GM12878 (cell line): ENCODE measurements at regions not wholly inside any gene's neighbourhood (a gene's known extent, or its start where the extent isn't known, plus 50 kb on each side); places are given as distances from the start of the nearest gene placed in this dataset.
A peak's percentile ranks its signal among the peaks of the same experiment; 100 is the strongest.

Experiments used
- ATAC-seq: fragments of 200-7000 bp; cut with Tn5 transposase; 3 replicates; pipeline ENCODE4 v1.9.1; 2020; ENCODE audit warnings: mild to moderate bottlenecking, moderate library complexity
- BruUV-seq: library from RNA; stranded (reverse); fragments of 400-500 nt; replicated peaks from 2 replicates; lab custom pipeline; 2021; lab: Mats Ljungman, UMichigan
- CTCF ChIA-PET: fragments of 300-600 bp; sonication (Branson Sonifier 250); formaldehyde crosslinking; extraction: SDS; loops from one replicate; lab custom pipeline; 2021; ENCODE audit warnings: inconsistent platforms; lab: Yijun Ruan, JAX
- POLR2A ChIA-PET: fragments of 350-600 bp; formaldehyde crosslinking; extraction: SDS; loops from one replicate; lab custom pipeline; 2021; ENCODE audit warnings: inconsistent platforms; lab: Charles Lee
- RAD21 ChIA-PET: fragments of 300-600 bp; sonication (Branson Sonifier 250); formaldehyde crosslinking; loops from one replicate; lab custom pipeline; 2023; ENCODE audit warnings: antibody characterized with exemption; ENCODE audit not compliant: unreplicated experiment; lab: Charles Lee
- SMC1A ChIA-PET: fragments of 300-600 bp; sonication (Branson Sonifier 250); formaldehyde crosslinking; loops from one replicate; lab custom pipeline; 2023; ENCODE audit not compliant: unreplicated experiment, uncharacterized antibody; lab: Charles Lee
- DNase-seq: peaks from one replicate; pipeline ENCODE4 v3.0.0-alpha.2; 2011; ENCODE audit warnings: low read depth, low spot score
- FAIRE-seq: peaks from 3 replicates; lab custom pipeline; 2011; peaks lifted over from hg19 to GRCh38; lab: Jason Lieb, UNC
- H2AFZ ChIP-seq: 2 replicates; pipeline ENCODE4 v1.6.0; 2011; ENCODE audit warnings: low read depth, low read length, control low read depth; ENCODE audit not compliant: control insufficient read depth
- H3K27ac ChIP-seq: 2 replicates; pipeline ENCODE4 v1.5.1; 2011; ENCODE audit warnings: control low read depth; ENCODE audit not compliant: control insufficient read depth, insufficient read depth
- H3K27me3 ChIP-seq, 2 experiments: replicated peaks in 1 of 2; 2 replicates each; pipeline versions ENCODE4 v1.6.0 to v1.6.1; 2011; ENCODE audit warnings: low read length in 1 of 2; ENCODE audit not compliant: control insufficient read depth in 2 of 2, insufficient read depth in 2 of 2
- H3K36me3 ChIP-seq, 2 experiments: 2 replicates each; pipeline ENCODE4 v1.5.1; 2011; ENCODE audit warnings: low read length in 1 of 2; ENCODE audit not compliant: control insufficient read depth in 2 of 2, insufficient read depth in 2 of 2
- H3K4me1 ChIP-seq: 2 replicates; pipeline ENCODE4 v1.6.1; 2011; ENCODE audit warnings: mild to moderate bottlenecking, low read length, moderate library complexity, mixed read lengths; ENCODE audit not compliant: control insufficient read depth, insufficient read depth
- H3K4me2 ChIP-seq: 2 replicates; pipeline ENCODE4 v1.6.0; 2011; ENCODE audit warnings: control low read depth; ENCODE audit not compliant: control insufficient read depth, insufficient read depth
- H3K4me3 ChIP-seq: fragments of 200-600 bp; sonication (generic); 2 replicates; pipeline ENCODE4 v1.5.1; 2016
- H3K79me2 ChIP-seq: 2 replicates; pipeline ENCODE4 v1.6.0; 2011; ENCODE audit warnings: low read length; ENCODE audit not compliant: control insufficient read depth, insufficient read depth
- H3K9ac ChIP-seq: 2 replicates; pipeline ENCODE4 v1.8.0; 2011; ENCODE audit warnings: low read length, control low read depth, mixed read lengths; ENCODE audit not compliant: control insufficient read depth, insufficient read depth
- H3K9me3 ChIP-seq: replicated peaks from 3 replicates; pipeline ENCODE4 v1.5.1; 2011; ENCODE audit warnings: mild to moderate bottlenecking, low read length; ENCODE audit not compliant: control insufficient read depth, insufficient read depth
- H4K20me1 ChIP-seq: 2 replicates; pipeline ENCODE4 v1.6.0; 2011; ENCODE audit not compliant: control insufficient read depth, insufficient read depth
- CHD1 ChIP-seq: IDR thresholded peaks from 2 replicates; pipeline ENCODE4 v1.6.1; 2012; ENCODE audit warnings: low read depth, low read length, improper control_type of control experiment
- HDAC2 ChIP-seq: fragments of 200-600 bp; sonication (generic); IDR thresholded peaks from 2 replicates; pipeline ENCODE4 v1.6.1; 2017
- NR2C2 ChIP-seq: IDR thresholded peaks from 2 replicates; pipeline ENCODE4 v1.6.1; 2011; ENCODE audit warnings: borderline replicate concordance, low read depth; ENCODE audit not compliant: control insufficient read depth, insufficient read length
- ZNF207 ChIP-seq: fragments of 450-650 bp; IDR thresholded peaks from 2 replicates; pipeline ENCODE4 v1.6.1; 2014; ENCODE audit warnings: antibody characterized with exemption, mild to moderate bottlenecking, borderline replicate concordance
- ZNF217 ChIP-seq: fragments of 450-650 bp; IDR thresholded peaks from 2 replicates; pipeline ENCODE4 v1.6.1; 2017; ENCODE audit warnings: antibody characterized with exemption, mild to moderate bottlenecking
- ZNF24 ChIP-seq: fragments of 450-650 bp; IDR thresholded peaks from 2 replicates; pipeline ENCODE4 v1.6.1; 2017; ENCODE audit warnings: antibody characterized with exemption, mild to moderate bottlenecking
- WGBS: methylation state at CpG from one replicate; pipeline ENCODE4 v1.1.6; 2016; ENCODE audit warnings: low lambda C conversion rate; ENCODE audit not compliant: insufficient replicate concordance, insufficient coverage; ENCODE audit errors: missing lambda C conversion rate; 5-methylcytosine and 5-hydroxymethylcytosine counted together
- in situ Hi-C: fragments of 300-500 bp; cut with MboI; formaldehyde crosslinking; loops from 9 replicates; pipeline ENCODE4 v1.14.3; 2018; ENCODE audit warnings: mixed read lengths
- intact Hi-C: fragments of 100-400 bp; cut with micrococcal nuclease; formaldehyde crosslinking; loops from one replicate; pipeline ENCODE4 v1.14.2; 2022; ENCODE audit not compliant: unreplicated experiment
- TF ChIP-seq, protein P1 (sequence below): fragments of 450-650 bp; IDR thresholded peaks from 2 replicates; pipeline ENCODE4 v1.6.1; 2017; ENCODE audit warnings: mild to moderate bottlenecking, moderate library complexity
- TF ChIP-seq, protein P2 (sequence below): IDR thresholded peaks from 2 replicates; pipeline ENCODE4 v1.6.1; 2011; ENCODE audit warnings: borderline replicate concordance, low read depth, mild to moderate bottlenecking, moderate library complexity, low read length; ENCODE audit not compliant: insufficient read depth, poor library complexity, severe bottlenecking
- TF ChIP-seq, protein P3 (sequence below): fragments of 450-650 bp; IDR thresholded peaks from 2 replicates; pipeline ENCODE4 v1.6.1; 2017; ENCODE audit warnings: antibody characterized with exemption, mild to moderate bottlenecking, moderate library complexity
- TF ChIP-seq, protein P4 (sequence below): IDR thresholded peaks from 2 replicates; pipeline ENCODE4 v1.6.1; 2012; ENCODE audit warnings: low read depth, low read length, improper control_type of control experiment
- TF ChIP-seq, protein P5 (sequence below): IDR thresholded peaks from 2 replicates; pipeline ENCODE4 v1.6.1; 2012; ENCODE audit warnings: low read depth, low read length, improper control_type of control experiment

DNA sequence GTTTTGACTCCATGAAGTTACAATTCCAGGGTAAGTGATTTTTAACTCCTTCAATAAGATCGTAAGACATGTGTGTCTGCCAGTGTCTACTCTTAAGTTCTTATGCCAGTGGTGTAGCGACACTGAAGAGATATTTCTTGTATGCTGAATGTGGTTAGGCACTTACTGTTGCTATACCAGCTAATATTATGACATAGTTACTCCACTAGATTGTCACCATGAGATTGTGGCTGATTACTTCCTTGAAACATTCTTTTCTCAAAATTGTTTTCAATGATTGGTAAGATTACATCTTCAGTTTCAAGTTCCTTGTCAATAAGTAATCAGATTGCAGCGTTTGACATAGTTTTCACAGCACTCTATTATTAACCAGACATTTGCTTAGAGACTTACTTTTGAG, 60.6 kb upstream of the PAGE5 start:
- H4K20me1 ChIP-seq, result no peaks in the 10 kb centered on the region
- SMC1A ChIA-PET, result interaction anchor here (1.2 to 1.4 kb wide), 2 partner anchors 10 to 15 kb away, joined by 3 read pairs; no protein-coding TSS in a partner anchor
- H3K36me3 ChIP-seq, result no peaks in the 10 kb centered on the region; a peak in 1 of 4 replicates
- no peak overlapping the region for H3K9ac ChIP-seq
- intact Hi-C loops, result no loop called here
- H3K79me2 ChIP-seq, result no peaks in the 10 kb centered on the region
- BruUV-seq, result no TSS peak
- 15% methylated on average over 3 of the region's 3 CpGs for WGBS
- H2AFZ ChIP-seq, result no peak overlapping the region
- 0 out of 2 replicates have a peak overlapping the region, but pooled peaks have one; percentile 21 for H3K4me2 ChIP-seq
- no peak overlapping the region for H3K4me3 ChIP-seq
- DNase-seq (no peak), FAIRE-seq (no peak), ATAC-seq (no peak)
- H3K9me3 ChIP-seq, result no peaks in the 10 kb centered on the region
- H3K4me1 ChIP-seq, result no peaks in the 10 kb centered on the region
- no peaks in the 10 kb centered on the region for H3K27me3 ChIP-seq
- in situ Hi-C loops, result loop anchor here (25.0 kb wide), 3 partner anchors 103 to 1403 kb away; partner anchors contain the start of genes KLF8, PAGE3 and UBQLN2
- CTCF ChIA-PET, result no interaction called here
- POLR2A ChIA-PET, result interaction anchor here (0.6 kb wide), 1 partner anchor 11 kb away, joined by 3 read pairs; no protein-coding TSS in a partner anchor
- H3K27ac ChIP-seq, result no peak overlapping the region
- RAD21 ChIA-PET, result interaction anchor here (0.8 to 1.3 kb wide), 2 partner anchors 19 to 748 kb away, joined by 3 read pairs; no protein-coding TSS in a partner anchor
- no peak for TF ChIP-seq CHD1
- no peak for TF ChIP-seq ZNF207
- no peak for TF ChIP-seq HDAC2
- TF ChIP-seq, protein P1, sequence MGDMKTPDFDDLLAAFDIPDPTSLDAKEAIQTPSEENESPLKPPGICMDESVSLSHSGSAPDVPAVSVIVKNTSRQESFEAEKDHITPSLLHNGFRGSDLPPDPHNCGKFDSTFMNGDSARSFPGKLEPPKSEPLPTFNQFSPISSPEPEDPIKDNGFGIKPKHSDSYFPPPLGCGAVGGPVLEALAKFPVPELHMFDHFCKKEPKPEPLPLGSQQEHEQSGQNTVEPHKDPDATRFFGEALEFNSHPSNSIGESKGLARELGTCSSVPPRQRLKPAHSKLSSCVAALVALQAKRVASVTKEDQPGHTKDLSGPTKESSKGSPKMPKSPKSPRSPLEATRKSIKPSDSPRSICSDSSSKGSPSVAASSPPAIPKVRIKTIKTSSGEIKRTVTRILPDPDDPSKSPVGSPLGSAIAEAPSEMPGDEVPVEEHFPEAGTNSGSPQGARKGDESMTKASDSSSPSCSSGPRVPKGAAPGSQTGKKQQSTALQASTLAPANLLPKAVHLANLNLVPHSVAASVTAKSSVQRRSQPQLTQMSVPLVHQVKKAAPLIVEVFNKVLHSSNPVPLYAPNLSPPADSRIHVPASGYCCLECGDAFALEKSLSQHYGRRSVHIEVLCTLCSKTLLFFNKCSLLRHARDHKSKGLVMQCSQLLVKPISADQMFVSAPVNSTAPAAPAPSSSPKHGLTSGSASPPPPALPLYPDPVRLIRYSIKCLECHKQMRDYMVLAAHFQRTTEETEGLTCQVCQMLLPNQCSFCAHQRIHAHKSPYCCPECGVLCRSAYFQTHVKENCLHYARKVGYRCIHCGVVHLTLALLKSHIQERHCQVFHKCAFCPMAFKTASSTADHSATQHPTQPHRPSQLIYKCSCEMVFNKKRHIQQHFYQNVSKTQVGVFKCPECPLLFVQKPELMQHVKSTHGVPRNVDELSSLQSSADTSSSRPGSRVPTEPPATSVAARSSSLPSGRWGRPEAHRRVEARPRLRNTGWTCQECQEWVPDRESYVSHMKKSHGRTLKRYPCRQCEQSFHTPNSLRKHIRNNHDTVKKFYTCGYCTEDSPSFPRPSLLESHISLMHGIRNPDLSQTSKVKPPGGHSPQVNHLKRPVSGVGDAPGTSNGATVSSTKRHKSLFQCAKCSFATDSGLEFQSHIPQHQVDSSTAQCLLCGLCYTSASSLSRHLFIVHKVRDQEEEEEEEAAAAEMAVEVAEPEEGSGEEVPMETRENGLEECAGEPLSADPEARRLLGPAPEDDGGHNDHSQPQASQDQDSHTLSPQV, result no peak
- TF ChIP-seq NR2C2, result no peak
- TF ChIP-seq, protein P2, sequence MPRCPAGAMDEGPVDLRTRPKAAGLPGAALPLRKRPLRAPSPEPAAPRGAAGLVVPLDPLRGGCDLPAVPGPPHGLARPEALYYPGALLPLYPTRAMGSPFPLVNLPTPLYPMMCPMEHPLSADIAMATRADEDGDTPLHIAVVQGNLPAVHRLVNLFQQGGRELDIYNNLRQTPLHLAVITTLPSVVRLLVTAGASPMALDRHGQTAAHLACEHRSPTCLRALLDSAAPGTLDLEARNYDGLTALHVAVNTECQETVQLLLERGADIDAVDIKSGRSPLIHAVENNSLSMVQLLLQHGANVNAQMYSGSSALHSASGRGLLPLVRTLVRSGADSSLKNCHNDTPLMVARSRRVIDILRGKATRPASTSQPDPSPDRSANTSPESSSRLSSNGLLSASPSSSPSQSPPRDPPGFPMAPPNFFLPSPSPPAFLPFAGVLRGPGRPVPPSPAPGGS, result no peak
- TF ChIP-seq, protein P3, sequence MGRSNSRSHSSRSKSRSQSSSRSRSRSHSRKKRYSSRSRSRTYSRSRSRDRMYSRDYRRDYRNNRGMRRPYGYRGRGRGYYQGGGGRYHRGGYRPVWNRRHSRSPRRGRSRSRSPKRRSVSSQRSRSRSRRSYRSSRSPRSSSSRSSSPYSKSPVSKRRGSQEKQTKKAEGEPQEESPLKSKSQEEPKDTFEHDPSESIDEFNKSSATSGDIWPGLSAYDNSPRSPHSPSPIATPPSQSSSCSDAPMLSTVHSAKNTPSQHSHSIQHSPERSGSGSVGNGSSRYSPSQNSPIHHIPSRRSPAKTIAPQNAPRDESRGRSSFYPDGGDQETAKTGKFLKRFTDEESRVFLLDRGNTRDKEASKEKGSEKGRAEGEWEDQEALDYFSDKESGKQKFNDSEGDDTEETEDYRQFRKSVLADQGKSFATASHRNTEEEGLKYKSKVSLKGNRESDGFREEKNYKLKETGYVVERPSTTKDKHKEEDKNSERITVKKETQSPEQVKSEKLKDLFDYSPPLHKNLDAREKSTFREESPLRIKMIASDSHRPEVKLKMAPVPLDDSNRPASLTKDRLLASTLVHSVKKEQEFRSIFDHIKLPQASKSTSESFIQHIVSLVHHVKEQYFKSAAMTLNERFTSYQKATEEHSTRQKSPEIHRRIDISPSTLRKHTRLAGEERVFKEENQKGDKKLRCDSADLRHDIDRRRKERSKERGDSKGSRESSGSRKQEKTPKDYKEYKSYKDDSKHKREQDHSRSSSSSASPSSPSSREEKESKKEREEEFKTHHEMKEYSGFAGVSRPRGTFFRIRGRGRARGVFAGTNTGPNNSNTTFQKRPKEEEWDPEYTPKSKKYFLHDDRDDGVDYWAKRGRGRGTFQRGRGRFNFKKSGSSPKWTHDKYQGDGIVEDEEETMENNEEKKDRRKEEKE, result no peak
- TF ChIP-seq, protein P4, sequence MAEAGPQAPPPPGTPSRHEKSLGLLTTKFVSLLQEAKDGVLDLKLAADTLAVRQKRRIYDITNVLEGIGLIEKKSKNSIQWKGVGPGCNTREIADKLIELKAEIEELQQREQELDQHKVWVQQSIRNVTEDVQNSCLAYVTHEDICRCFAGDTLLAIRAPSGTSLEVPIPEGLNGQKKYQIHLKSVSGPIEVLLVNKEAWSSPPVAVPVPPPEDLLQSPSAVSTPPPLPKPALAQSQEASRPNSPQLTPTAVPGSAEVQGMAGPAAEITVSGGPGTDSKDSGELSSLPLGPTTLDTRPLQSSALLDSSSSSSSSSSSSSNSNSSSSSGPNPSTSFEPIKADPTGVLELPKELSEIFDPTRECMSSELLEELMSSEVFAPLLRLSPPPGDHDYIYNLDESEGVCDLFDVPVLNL, result no peak
- TF ChIP-seq, protein P5, sequence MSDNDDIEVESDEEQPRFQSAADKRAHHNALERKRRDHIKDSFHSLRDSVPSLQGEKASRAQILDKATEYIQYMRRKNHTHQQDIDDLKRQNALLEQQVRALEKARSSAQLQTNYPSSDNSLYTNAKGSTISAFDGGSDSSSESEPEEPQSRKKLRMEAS, result no peak
- no peak for TF ChIP-seq ZNF24
- no peak for TF ChIP-seq ZNF217
